Progenitor cell of endocrine pancreas (in vitro differentiated cells): ENCODE measurements at regions not wholly inside any gene's neighbourhood (a gene's known extent, or its start where the extent isn't known, plus 50 kb on each side); places are given as distances from the start of the nearest gene placed in this dataset.

Experiments used
- DNase-seq: peaks from one replicate; pipeline ENCODE4 v3.0.0; 2021; ENCODE audit warnings: low spot score; ENCODE audit not compliant: unreplicated experiment
- H3K27ac Mint-ChIP-seq: 2 replicates; pipeline ENCODE4 v1.8.0; 2021; ENCODE audit warnings: mild to moderate bottlenecking, moderate library complexity, mixed read lengths
- H3K27me3 Mint-ChIP-seq: 2 replicates; pipeline ENCODE4 v1.8.0; 2021; ENCODE audit warnings: mixed read lengths
- H3K36me3 Mint-ChIP-seq: 2 replicates; pipeline ENCODE4 v1.8.0; 2022; ENCODE audit warnings: mixed read lengths; ENCODE audit not compliant: insufficient read depth
- H3K4me1 Mint-ChIP-seq: 2 replicates; pipeline ENCODE4 v1.8.0; 2021; ENCODE audit warnings: low read depth, mixed read lengths
- H3K4me3 Mint-ChIP-seq: 2 replicates; pipeline ENCODE4 v1.8.0; 2021; ENCODE audit warnings: low read depth, mild to moderate bottlenecking, moderate library complexity, mixed read lengths
- H3K9me3 Mint-ChIP-seq: 2 replicates; pipeline ENCODE4 v1.8.0; 2021; ENCODE audit warnings: low read depth, mixed read lengths
- TF ChIP-seq, protein P1 (sequence below): fragments of 200-600 bp; sonication (generic); IDR thresholded peaks from one replicate; pipeline ENCODE4 v1.5.0; 2021; ENCODE audit warnings: antibody characterized with exemption, mild to moderate bottlenecking; ENCODE audit not compliant: unreplicated experiment

DNA sequence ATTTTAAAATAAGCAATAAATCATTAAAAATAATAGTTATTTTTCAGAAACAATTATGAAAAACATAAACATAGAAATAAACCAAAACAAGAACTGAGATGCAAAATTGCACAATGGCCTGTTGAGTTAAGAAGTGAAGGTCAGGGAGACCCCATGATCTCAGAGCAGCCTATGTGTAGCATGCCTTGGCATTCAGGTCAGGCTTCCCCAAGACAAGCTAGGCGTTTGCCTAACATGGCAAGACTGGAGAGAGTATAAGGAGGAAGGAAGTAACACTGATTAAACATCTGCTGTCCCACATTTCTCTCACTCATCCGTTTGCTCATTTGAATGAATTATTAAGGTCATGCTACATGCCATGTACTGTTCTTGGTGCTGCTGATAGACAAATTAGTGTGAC is 291.8 kb downstream of the TSHZ3 start:
- no peak overlapping the region for H3K4me3 Mint-ChIP-seq
- TF ChIP-seq, protein P1, sequence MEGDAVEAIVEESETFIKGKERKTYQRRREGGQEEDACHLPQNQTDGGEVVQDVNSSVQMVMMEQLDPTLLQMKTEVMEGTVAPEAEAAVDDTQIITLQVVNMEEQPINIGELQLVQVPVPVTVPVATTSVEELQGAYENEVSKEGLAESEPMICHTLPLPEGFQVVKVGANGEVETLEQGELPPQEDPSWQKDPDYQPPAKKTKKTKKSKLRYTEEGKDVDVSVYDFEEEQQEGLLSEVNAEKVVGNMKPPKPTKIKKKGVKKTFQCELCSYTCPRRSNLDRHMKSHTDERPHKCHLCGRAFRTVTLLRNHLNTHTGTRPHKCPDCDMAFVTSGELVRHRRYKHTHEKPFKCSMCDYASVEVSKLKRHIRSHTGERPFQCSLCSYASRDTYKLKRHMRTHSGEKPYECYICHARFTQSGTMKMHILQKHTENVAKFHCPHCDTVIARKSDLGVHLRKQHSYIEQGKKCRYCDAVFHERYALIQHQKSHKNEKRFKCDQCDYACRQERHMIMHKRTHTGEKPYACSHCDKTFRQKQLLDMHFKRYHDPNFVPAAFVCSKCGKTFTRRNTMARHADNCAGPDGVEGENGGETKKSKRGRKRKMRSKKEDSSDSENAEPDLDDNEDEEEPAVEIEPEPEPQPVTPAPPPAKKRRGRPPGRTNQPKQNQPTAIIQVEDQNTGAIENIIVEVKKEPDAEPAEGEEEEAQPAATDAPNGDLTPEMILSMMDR, result no peak
- H3K9me3 Mint-ChIP-seq, result peaks cover 5% of the 10 kb centered on the region
- no peaks in the 10 kb centered on the region for H3K4me1 Mint-ChIP-seq
- peaks cover 6% of the 10 kb centered on the region for H3K27me3 Mint-ChIP-seq
- DNase-seq, result no peak
- H3K27ac Mint-ChIP-seq, result no peak overlapping the region
- H3K36me3 Mint-ChIP-seq, result no peaks in the 10 kb centered on the region

DNA sequence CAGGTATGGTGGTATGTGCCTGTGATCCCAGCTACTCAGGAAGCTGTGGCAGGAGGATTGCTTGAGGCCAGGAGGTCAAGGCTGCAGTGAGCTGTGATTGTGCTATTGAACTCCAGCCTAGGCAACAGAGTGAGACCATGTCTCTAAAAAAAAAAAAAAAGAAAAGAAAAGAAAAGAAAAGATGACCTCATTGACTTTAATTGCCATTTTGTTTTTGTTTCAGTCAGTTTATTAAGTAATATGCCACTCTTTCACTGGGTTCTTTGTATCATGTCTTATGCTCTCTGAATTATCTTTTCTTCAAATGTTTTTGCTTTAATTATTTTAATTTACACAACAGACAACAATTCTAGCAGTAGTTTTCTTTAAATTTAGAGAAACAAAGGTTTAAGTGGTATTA is 293.8 kb downstream of the TSHZ3 start:
- no peak for DNase-seq
- no peaks in the 10 kb centered on the region for H3K36me3 Mint-ChIP-seq
- TF ChIP-seq, protein P1, result no peak
- no peaks in the 10 kb centered on the region for H3K4me1 Mint-ChIP-seq
- H3K9me3 Mint-ChIP-seq, result no peaks in the 10 kb centered on the region
- peaks cover 6% of the 10 kb centered on the region for H3K27me3 Mint-ChIP-seq
- no peak overlapping the region for H3K27ac Mint-ChIP-seq
- H3K4me3 Mint-ChIP-seq, result no peak overlapping the region

DNA sequence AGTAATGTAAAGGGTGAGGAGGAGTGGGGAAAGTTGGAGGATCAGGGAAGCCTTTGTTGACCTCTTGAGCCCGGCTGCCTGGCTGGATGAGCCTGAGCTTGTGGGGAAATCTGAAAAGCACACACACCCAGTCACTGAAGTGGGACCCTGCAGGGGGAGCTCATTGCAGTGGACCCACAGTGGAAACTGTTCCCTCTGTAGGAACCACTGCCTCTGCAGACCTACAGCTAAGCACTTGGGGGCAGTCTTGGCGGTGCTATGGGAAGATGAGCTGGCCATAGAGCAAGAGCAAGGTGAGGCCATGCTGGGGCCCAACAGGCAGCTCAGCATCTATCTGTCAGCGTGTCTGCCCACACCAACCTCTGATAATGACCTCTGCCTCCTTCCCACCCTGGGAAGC is 294.8 kb downstream of the TSHZ3 start:
- Mint-ChIP-seq H3K27me3 (peaks cover 6% of the 10 kb centered on the region), H3K4me1 (no peaks in the 10 kb centered on the region), H3K27ac (no peak overlapping the region), H3K36me3 (no peaks in the 10 kb centered on the region), H3K9me3 (no peaks in the 10 kb centered on the region), H3K4me3 (no peak overlapping the region)
- peak; percentile 23 for DNase-seq
- TF ChIP-seq, protein P1, result peak; percentile 61

DNA sequence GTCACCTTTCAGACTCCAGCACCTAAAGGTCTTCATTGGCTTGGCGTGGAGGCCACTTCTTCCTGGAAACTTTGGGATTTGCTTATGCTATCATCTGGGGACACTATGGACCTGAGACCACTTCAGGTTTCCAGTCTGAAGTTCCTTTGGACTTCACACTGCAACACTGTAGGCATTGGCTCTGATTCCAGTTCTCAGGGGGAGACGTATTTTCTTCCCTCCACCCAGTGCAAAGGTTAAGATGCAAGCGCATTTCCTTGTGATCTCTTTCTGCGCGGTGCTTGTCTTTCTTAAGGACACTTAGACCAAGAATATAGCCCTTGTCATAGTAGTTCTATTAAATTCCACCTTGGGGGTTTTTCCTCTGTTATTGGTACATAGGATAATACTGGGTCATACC is 299.8 kb downstream of the TSHZ3 start:
- no peaks in the 10 kb centered on the region for H3K4me1 Mint-ChIP-seq
- H3K36me3 Mint-ChIP-seq, result no peaks in the 10 kb centered on the region
- no peak overlapping the region for H3K27ac Mint-ChIP-seq
- peaks cover 3% of the 10 kb centered on the region for H3K27me3 Mint-ChIP-seq
- H3K4me3 Mint-ChIP-seq, result no peak overlapping the region
- TF ChIP-seq, protein P1, result no peak
- H3K9me3 Mint-ChIP-seq, result no peaks in the 10 kb centered on the region
- DNase-seq, result no peak

GRCh38 chr19:31046024-31046423 is 303.2 kb downstream of the TSHZ3 start:
- no peaks in the 10 kb centered on the region for H3K27me3 Mint-ChIP-seq
- H3K36me3 Mint-ChIP-seq, result no peaks in the 10 kb centered on the region
- no peaks in the 10 kb centered on the region for H3K9me3 Mint-ChIP-seq
- H3K4me1 Mint-ChIP-seq, result no peaks in the 10 kb centered on the region
- no peak overlapping the region for H3K27ac Mint-ChIP-seq
- no peak overlapping the region for H3K4me3 Mint-ChIP-seq
- DNase-seq, result no peak
- TF ChIP-seq, protein P1, result no peak

DNA sequence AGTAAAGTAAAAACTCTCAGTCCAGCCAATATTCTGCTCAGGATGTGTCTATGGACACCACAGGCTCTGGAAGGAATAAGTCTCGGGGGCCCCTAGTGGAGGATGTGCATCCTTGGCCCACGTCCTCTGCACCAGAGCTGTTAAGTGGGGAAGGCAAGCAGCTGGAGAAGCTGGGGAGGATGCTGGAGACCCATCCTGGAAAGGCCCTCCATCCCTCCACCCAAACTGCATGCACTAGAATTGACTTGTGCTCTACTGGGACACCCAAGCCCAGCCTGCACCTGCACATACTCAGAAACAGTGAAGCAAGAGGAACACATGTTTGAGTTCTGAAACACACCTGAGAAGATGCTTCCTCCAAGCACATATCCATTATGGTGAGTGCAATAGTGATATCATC is 307.8 kb downstream of the TSHZ3 start:
- no peak overlapping the region for H3K4me3 Mint-ChIP-seq
- no peaks in the 10 kb centered on the region for H3K9me3 Mint-ChIP-seq
- no peaks in the 10 kb centered on the region for H3K27me3 Mint-ChIP-seq
- TF ChIP-seq, protein P1, result no peak
- H3K36me3 Mint-ChIP-seq, result no peaks in the 10 kb centered on the region
- no peaks in the 10 kb centered on the region for H3K4me1 Mint-ChIP-seq
- H3K27ac Mint-ChIP-seq, result no peak overlapping the region
- no peak for DNase-seq
